NCI-H2029 treated with DMSO at 0.1 percent for 48 hours (cell line): ENCODE measurements at regions not wholly inside any gene's neighbourhood (a gene's known extent, or its start where the extent isn't known, plus 50 kb on each side); places are given as distances from the start of the nearest gene placed in this dataset.
"Not testable (repeated sequence)": the region's sequence is repeated elsewhere in the genome, so short reads cannot be mapped to it uniquely, and the experiment has no call there.

Experiments used
- DNase-seq: peaks from one replicate; lab custom pipeline; 2025; lab: John Stamatoyannopoulos, UW

DNA sequence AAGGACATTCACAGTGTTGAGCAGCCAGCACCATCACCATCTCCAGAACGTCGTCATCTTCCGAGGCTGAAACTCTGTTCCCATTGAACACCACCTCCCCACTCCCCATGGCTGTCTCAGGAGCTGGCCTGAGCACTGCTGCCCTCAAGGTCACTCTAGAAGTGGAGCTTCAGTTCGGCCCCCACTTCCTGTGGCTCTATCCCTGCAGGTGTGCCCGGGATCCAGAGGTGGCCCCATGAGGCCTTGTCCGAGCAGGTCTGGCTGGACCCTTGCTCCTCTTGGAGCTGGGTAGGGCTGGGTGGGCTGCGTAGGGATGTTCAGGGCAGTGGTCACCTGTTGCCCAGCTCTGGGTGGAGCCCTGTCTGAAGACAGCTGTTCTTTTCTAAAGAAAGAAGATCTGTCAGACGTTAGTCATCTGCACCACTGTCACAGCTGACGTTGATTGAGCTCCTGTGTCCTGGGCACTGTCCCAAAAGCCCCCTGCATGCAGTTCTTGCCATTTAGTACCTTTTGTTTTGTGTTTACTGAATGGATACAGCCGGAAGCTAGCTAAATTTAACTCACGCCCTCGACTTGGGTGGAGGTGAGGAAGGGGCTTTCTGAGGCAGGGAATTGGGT, 75.5 kb upstream of the CLDN5 start:
- DNase-seq: no peak

DNA sequence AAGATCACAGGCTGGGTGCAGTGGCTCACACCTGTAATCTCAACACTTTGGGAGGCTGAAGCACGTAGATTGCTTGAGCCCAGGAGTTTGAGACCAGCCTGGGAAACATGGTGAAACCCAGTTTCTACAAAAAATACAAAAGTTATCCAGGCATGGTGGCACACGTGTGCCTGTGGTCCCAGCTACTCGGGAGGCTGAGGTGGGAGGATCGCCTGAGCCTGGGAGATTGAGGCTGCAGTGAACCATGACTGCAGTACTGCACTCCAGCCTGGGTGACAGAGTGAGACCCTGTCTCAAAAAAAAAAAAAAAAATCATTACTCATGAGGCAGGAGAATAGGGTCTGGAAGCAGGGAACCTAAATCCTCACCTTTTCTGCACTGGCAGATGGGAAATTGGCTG, 79.1 kb upstream of the CLDN5 start:
- not testable (repeated sequence) for DNase-seq

- no peak for DNase-seq
These were observed 79.6 kb upstream of the CLDN5 start for GRCh38 chr22:19603767-19604166.

DNA sequence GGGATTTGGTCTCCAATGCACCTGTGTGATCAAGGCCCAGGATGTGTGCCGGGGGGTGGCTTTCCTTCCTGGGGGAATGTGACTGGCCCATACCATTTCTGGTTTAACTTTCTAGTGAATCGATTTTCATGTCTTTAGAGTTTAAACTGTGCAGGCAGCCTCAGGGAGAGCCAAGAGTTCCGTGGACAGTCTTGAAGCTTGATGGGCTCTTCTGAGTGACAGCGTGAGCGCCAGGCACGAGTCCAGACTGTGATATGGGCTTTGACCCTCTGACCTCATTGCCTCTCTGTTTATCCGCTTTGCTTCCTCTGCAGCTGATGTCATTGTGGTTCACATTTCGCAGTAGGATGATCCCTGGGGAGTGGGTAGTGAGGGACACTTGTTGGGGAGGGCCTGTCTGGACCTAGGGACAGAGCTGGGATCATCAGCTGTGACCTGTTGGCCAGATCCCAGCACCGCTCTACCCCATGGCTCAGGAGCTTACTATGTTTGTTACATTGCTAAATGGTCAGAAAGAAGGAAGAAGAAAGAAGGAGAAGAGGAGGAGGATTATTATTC, 80.6 kb upstream of the CLDN5 start:
- no peak for DNase-seq

GRCh38 chr22:19605508-19606331, 81.5 kb upstream of the CLDN5 start:
- DNase-seq: no peak

- DNase-seq: no peak
These were observed 82.4 kb upstream of the CLDN5 start for GRCh38 chr22:19606332-19607191.

DNA sequence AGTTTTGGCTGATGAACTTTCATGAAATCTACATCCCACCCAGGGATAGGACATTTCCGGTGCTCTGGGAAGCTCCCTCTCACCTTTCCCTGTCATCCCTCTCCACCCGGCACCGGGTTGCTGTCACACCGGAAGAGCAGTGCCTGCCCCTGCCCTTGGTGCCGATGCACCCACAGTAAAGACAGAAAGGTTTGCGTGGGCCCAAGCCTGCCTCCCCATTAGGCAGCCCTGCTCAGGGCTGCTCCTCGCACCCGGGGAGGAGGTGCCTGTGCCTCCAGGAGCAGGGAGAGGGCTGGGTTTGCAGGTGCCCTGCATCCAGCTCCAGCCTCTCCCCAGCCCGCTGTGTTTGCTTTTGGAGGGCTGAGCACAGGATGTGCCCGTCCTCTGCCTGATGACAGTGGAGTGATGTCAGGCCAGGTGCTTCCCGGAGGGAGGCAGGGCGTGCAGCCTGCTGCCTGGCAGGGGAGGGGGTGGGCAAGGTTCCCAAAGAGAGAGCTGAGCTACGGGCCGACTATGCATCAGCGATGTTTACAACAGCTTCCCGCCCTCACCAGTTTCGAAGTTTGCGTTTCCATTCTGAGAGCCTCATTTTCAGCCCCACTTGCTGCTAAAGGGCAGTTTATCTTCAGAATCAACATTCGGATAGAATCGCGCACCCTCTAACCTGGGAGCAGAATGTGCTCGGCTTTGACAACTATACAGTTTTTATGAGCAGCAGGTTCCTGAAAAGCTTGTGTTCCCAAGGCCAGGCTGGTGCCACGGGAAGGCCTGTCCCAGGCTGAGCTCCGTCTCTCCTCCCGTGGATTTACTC, 83.2 kb upstream of the CLDN5 start:
- peak; percentile 42 for DNase-seq

DNA sequence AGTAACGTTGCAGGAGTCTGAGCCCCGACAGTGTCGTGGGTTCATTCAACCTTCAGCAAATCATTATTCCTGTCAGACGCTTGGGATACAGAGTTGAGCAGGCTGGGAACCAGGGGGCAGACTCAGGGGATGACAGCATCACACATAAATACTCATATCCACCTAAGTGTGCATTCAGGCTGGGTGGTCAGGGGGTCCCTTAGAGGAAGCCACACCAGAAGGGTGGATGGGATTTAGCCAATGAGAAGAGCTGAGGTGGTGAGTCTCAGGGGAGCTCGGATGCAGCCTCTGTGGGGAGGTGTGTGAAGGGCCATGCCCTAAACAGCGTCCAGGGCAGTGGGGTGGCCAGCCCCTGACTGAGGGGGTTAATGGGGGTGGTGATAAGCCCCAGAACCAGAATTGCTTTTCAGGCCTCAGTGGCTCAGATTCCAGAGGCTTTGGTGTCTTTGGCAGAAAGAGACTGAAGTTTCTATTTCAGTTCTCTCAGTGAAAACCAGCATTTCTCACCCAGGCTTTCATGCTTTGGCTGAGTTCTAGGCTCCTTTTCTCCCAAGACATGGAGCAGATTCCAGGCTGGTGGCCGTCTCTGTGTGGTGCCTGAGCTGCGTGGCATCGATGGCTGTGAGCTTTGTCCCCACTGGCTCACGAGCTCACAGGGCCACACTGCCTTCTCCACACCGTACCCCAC, 83.9 kb upstream of the CLDN5 start:
- DNase-seq: no peak

- not testable (repeated sequence) for DNase-seq
These were observed 85.5 kb upstream of the CLDN5 start for GRCh38 chr22:19609753-19610152.

GRCh38 chr22:19610518-19611253, 86.5 kb upstream of the CLDN5 start:
- no peak for DNase-seq

DNA sequence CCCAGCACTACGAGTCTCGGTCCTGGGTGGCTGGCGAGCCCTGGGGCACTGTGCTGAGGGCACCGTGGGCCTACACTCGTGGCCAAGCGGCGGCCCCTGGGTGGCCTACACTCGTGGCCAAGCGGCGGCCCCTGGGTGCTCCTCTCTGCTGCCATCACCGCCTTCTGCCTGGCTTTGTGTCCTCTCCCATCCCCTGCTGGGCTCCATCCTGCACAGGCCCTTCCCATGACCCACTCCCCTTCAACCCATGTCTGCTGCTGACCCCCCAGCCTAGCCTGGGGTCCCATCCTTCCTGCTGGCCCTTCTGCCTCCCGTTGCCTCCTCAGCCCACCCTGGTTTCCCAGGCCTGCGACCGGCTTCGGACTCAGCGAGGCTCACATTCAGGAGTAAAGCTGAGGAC, 87.4 kb upstream of the CLDN5 start:
- no peak for DNase-seq

DNA sequence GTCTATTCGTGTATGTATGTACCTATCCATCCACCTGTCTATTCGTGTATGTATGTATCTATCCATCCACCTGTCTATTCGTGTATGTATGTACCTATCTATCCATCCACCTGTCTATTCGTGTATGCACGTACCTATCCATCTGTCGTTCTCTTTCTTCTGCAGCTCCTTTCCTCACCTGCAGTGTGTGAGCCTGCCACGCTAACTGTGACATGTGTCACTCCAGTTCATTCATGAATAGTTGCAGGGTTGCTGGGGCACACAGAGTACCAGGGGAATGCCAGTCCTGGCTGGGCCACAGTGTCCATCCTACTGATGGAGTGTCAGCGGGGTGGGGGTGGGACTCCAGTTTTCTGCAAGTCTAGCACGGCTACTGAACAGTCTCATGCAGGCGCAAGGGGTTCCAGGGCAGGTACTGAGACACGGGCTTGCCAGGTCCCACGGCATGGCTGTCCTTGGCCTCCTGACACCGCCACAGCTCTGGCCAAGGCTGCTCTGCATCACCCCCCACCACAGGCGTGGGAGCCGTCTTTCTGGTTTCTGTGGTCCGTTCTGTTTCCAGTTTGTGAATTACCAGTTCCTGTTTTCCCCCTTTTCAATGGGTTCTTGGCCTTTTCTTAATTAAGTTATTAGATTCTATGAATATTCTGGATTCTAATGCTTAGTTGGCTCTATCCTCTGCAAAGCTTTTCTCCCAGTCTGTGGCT, 88.8 kb upstream of the CLDN5 start:
- no peak for DNase-seq

- no peak for DNase-seq
These were observed 90.3 kb upstream of the CLDN5 start for GRCh38 chr22:19614536-19614863.

DNA sequence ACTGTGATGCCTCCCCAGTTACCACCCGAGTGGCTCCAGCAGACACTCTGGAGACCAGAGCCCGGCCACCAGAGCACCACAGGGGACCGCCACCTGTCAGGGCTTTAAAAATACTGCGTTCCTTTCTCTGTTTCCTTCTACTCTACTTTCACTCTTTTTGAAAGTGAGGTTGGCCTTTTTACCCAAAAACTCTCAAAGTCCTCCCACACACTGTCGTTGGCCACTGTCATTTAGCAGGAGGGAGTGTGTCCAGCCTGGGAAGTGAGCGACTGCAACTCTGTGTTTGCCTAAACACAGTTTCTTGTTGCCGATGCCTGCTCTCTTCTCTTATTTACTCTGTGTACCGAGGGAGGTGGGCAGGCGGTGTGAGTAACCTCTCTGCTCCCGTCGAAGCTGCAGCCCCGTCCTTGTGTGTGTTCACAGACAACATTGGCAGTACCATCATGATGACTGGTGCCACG, 90.8 kb upstream of the CLDN5 start:
- DNase-seq: no peak

DNA sequence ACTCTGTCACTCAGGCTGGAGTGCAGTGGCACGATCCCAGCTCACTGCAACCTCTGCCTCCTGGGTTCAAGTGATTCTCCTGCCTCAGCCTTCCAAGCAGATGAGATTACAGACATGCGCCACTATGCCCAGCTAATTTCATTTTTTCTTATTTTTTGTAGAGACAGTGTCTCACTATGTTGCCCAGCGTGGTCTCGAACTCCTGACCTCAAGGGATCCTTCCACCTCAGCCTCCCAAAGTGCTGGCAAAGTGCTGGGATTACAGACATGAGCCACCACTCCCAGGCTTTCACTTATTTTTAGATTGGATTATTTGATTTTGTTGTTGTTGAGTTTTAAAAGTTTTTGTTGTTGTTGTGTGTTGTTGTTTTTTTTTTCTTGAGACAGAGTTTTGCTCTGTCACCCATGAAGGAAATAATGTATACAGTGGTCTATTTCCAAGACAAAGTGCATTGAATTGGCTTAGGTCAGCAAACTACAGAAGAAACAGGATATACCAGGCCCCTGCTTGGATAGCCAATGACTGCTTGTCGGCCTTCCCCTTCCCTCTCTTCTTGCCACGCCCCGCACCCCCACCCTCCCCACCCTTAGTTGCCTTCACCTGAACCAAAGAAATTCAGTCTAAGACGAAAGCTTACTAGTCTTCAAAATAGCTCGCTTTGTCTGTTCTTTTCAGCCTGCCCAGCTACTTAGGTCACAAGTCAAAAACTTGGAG, 91.8 kb upstream of the CLDN5 start:
- no peak for DNase-seq

GRCh38 chr22:19619144-19620009, 94.9 kb upstream of the SEPTIN5 start:
- no peak for DNase-seq

- no peak for DNase-seq
These were observed 93.4 kb upstream of the SEPTIN5 start for GRCh38 chr22:19620742-19621371.
